RWPE1 (cell line): ENCODE measurements at regions not wholly inside any gene's neighbourhood (a gene's known extent, or its start where the extent isn't known, plus 50 kb on each side); places are given as distances from the start of the nearest gene placed in this dataset.

Experiments used
- CTCF ChIA-PET: fragments of 350-600 bp; sonication (Branson Sonifier 250); formaldehyde crosslinking; extraction: SDS; loops from one replicate; lab custom pipeline; 2021; lab: Yijun Ruan, JAX
- POLR2A ChIA-PET: fragments of 400-600 bp; formaldehyde crosslinking; extraction: SDS; loops from one replicate; lab custom pipeline; 2020; ENCODE audit warnings: antibody characterized with exemption; ENCODE audit not compliant: low non-redundant PET; lab: Yijun Ruan, JAX
- DNase-seq: peaks from one replicate; pipeline ENCODE4 v3.0.0; 2012; ENCODE audit warnings: low spot score
- H3K27ac ChIP-seq: fragments of 450-650 bp; 2 replicates; pipeline ENCODE4 v1.5.1; 2017
- TF ChIP-seq, protein P1 (sequence below): fragments of 450-650 bp; conservative IDR thresholded peaks from 2 replicates; pipeline ENCODE4 v1.5.1; 2017; ENCODE audit warnings: low read depth, mild to moderate bottlenecking

DNA sequence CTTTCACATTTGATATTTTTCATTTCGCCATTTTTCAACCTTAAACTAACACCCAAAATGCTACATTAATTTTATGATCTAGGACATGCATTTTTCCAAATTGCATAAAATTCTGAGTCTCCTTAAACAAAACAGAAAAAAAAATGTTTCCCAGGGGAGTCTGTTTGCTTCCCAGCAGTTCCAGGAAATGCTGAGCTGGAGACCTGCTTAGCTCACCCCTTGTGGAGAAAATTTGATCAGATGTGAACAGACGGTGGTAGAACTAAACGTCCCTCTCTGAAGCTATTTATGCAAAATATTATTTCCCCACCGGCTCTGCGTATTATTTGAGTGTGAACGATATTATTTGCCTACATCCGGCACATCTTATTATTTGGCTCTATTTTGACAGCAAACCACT, 74.9 kb upstream of the AGAP1 start:
- H3K27ac ChIP-seq: no peak overlapping the region
- POLR2A ChIA-PET: no interaction called here
- TF ChIP-seq, protein P1, sequence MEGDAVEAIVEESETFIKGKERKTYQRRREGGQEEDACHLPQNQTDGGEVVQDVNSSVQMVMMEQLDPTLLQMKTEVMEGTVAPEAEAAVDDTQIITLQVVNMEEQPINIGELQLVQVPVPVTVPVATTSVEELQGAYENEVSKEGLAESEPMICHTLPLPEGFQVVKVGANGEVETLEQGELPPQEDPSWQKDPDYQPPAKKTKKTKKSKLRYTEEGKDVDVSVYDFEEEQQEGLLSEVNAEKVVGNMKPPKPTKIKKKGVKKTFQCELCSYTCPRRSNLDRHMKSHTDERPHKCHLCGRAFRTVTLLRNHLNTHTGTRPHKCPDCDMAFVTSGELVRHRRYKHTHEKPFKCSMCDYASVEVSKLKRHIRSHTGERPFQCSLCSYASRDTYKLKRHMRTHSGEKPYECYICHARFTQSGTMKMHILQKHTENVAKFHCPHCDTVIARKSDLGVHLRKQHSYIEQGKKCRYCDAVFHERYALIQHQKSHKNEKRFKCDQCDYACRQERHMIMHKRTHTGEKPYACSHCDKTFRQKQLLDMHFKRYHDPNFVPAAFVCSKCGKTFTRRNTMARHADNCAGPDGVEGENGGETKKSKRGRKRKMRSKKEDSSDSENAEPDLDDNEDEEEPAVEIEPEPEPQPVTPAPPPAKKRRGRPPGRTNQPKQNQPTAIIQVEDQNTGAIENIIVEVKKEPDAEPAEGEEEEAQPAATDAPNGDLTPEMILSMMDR: no peak
- CTCF ChIA-PET: no interaction called here
- no peak for DNase-seq

DNA sequence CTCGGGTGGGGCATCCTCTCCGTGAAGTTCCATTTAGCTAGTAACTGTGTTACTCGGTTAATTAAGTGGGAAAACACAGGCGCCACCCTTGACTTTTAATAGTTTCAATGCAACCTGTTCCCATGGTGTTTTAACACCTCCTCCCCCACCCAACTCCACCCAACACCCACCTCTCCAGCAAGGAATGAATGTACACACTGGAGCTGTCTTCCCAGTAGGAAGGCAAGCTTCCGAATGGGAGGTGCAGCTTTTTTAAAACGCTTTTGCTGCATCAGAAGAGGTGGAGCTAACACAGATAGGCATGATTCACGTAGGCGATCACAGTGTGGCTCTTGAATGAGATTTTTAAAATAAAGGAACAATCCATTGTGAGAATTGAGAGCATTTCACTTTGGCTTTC, 73.8 kb upstream of the AGAP1 start:
- ChIA-PET POLR2A (no interaction called here), CTCF (no interaction called here)
- no peak for DNase-seq
- H3K27ac ChIP-seq: no peak overlapping the region
- TF ChIP-seq, protein P1: no peak

DNA sequence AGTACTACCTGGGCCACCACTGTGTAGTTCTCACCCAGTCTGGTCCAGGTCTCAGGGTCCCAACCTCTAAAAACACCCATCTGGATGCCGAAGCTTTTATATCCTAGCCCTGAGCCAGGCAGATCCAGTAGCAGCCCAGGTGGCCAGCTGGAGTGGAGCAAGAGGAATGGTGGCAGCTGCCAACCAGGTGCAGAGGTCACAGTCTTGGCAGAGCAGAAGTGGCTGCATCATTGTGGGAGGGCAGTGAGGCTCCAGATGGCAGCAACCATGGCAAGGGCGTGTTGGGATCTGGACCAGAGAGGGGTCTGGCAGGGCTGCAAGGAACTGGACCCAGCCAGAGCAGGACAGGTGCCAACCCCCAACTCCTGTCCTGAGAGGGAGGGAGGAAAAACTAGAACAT, 72.2 kb upstream of the AGAP1 start:
- DNase-seq: no peak
- TF ChIP-seq, protein P1: no peak
- H3K27ac ChIP-seq: no peak overlapping the region
- CTCF ChIA-PET: interaction anchor here (0.6 kb wide), 1 partner anchor 293 kb away, joined by 5 read pairs; no protein-coding TSS in a partner anchor
- POLR2A ChIA-PET: no interaction called here

DNA sequence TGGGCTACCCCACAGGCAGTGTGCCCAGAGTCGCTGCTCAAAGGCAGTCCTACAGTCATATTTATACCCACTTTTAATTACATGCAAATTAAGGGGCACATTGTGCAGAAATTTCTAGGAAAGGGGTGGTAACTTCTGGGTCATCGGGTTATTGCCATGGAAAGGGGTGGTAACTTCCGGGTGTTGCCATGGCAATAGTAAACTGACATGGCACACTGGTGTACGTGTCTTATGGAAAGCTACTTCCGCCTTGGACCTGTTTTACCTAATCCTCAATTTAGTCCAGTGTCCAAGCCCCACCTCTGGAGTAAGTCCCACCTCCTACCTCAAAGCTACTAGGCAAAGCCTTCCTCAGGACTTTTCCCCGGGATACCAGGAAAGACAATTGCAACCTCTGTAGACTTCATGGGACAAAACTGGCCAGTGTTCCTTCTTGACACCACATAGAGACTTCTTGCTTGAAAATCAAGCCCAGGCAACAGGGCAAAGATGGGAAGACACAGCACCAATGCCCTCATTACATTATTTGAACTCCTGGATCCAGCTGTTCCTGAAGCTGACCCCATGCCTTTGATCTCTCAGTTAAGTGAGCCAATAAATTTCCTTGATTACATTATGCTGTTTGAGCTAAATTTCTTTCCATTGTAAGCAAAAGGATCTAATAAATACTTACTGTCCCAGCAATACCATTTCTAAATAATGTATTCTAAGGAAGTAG, 63.3 kb upstream of the AGAP1 start:
- POLR2A ChIA-PET: no interaction called here
- DNase-seq: no peak
- TF ChIP-seq, protein P1: no peak
- no peak overlapping the region for H3K27ac ChIP-seq
- CTCF ChIA-PET: no interaction called here

DNA sequence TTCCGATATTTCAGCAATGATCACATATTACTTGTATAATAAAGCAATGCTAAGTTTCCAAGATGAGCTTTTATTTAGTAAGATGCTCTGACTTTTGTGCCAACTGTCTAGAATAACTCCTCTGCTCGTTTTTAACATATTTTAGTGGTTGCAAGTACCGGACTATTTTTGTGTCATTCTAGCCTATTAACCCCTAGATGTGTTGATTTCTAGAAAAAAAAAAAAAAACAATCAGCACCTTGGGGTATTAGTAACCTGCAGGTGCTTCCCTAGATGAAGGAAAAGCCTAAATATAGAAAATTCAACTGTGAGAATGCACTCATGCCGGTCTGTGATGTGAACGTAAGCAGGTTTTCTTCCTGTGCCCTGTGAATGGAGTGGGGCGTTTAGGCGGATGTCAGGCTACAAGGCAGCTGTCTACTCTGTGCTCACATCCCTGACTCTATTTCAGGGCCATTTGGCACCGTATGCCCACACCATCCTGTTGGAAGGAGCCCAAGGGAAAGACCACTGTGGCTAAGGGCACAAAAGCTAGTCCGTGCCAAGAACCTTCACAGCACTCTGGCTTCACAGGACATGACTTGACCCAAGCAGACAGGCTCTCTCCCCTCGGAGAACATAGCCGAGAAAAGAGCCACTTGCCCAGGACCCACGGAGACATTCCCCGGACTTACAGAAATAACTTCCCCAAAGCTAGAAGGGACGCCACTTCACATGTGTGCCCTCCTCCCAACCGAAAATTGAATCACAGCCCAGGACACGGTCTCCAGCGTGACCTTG, 60.9 kb upstream of the AGAP1 start:
- no peak overlapping the region for H3K27ac ChIP-seq
- TF ChIP-seq, protein P1: no peak
- ChIA-PET CTCF (interaction anchor here (0.6 to 1.5 kb wide), 4 partner anchors 25 to 300 kb away, joined by 3 to 10 read pairs (median 4); no protein-coding TSS in a partner anchor), POLR2A (interaction anchor here (0.7 kb wide), 1 partner anchor 1425 kb away, joined by 4 read pairs; no protein-coding TSS in a partner anchor)
- no peak for DNase-seq

DNA sequence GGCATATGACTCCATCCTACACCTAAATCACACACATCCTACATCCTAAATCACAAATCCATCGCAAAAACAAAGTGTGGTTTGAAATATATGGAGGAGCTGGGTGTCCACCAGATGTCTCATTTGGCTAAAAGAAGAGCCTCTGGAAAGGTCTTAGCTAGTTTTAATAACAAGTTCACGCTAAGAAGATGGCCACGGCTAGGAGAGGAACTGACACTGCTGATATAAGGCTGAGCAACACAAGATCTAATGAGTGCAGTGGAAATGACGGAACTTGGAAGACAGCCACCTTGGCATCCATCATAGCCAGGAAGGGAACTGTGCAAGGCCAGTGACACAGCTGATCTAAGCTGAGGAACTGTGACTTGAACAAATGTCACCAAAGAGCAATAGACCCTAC, 60.0 kb upstream of the AGAP1 start:
- H3K27ac ChIP-seq: no peak overlapping the region
- POLR2A ChIA-PET: no interaction called here
- no peak for DNase-seq
- CTCF ChIA-PET: interaction anchor here (0.6 to 1.5 kb wide), 3 partner anchors 30 to 161 kb away, joined by 3 to 10 read pairs (median 3); no protein-coding TSS in a partner anchor
- TF ChIP-seq, protein P1: no peak
